GM19099 (cell line): ENCODE measurements at regions not wholly inside any gene's neighbourhood (a gene's known extent, or its start where the extent isn't known, plus 50 kb on each side); places are given as distances from the start of the nearest gene placed in this dataset.

Experiments used
- POLR2A ChIP-seq: IDR thresholded peaks from 3 replicates; pipeline ENCODE4 v1.6.1; 2011; ENCODE audit warnings: low read depth; ENCODE audit not compliant: insufficient read length; ENCODE audit errors: extremely low read depth

GRCh38 chr10:110355141-110355831 lies 50.6 kb upstream of the SMNDC1 start:
- TF ChIP-seq POLR2A: peak; percentile 65

- no peak for TF ChIP-seq POLR2A
Measured at GRCh38 chr10:110355922-110356627, 51.4 kb upstream of the SMNDC1 start.

- TF ChIP-seq POLR2A: peak; percentile 62
Measured at GRCh38 chr10:110356628-110357245, 52.0 kb upstream of the SMNDC1 start.

- peak; percentile 60 for TF ChIP-seq POLR2A
Measured at GRCh38 chr10:110357252-110357780, 52.6 kb upstream of the SMNDC1 start.

- no peak for TF ChIP-seq POLR2A
Measured at GRCh38 chr10:110357871-110358270, 53.2 kb upstream of the SMNDC1 start.

- TF ChIP-seq POLR2A: no peak
Measured at GRCh38 chr10:110358278-110358677, 53.6 kb upstream of the SMNDC1 start.

- no peak for TF ChIP-seq POLR2A
Measured at GRCh38 chr10:110358869-110359629, 54.3 kb upstream of the SMNDC1 start.

- TF ChIP-seq POLR2A: no peak
Measured at GRCh38 chr10:110360857-110361474, 56.2 kb upstream of the SMNDC1 start.

- TF ChIP-seq POLR2A: no peak
Measured at GRCh38 chr10:110361800-110362456, 57.2 kb upstream of the SMNDC1 start.

- no peak for TF ChIP-seq POLR2A
Measured at GRCh38 chr10:110363572-110364411, 59.1 kb upstream of the SMNDC1 start.

GRCh38 chr10:110364531-110364937 lies 59.8 kb upstream of the SMNDC1 start:
- no peak for TF ChIP-seq POLR2A

GRCh38 chr10:110365356-110366143 lies 60.8 kb upstream of the SMNDC1 start:
- TF ChIP-seq POLR2A: no peak
